GM12878 (cell line): ENCODE measurements at regions not wholly inside any gene's neighbourhood (a gene's known extent, or its start where the extent isn't known, plus 50 kb on each side); places are given as distances from the start of the nearest gene placed in this dataset.

Experiments
- NRF1 ChIP-seq: conservative IDR thresholded peaks from 2 replicates; pipeline ENCODE4 v1.6.1; 2011; ENCODE audit warnings: mild to moderate bottlenecking, low read depth, low read length, improper control_type of control experiment
- POLR2A ChIP-seq: IDR thresholded peaks from 2 replicates; pipeline ENCODE4 v1.6.1; 2011; ENCODE audit warnings: low read depth, mild to moderate bottlenecking, low read length
- SMC3 ChIP-seq: IDR thresholded peaks from 2 replicates; pipeline ENCODE4 v1.6.1; 2011; ENCODE audit warnings: low read length, improper control_type of control experiment, borderline replicate concordance
- TBL1XR1 ChIP-seq: IDR thresholded peaks from 2 replicates; pipeline ENCODE4 v1.6.1; 2012; ENCODE audit warnings: low read depth, low read length, improper control_type of control experiment
- TF ChIP-seq, protein P1 (sequence below), 3 experiments: IDR thresholded peaks in 2 of 3; conservative IDR thresholded peaks in 1 of 3; 2 replicates each; pipeline ENCODE4 v1.5.1; 2011; ENCODE audit warnings: low read depth in 3 of 3, low read length in 3 of 3, mild to moderate bottlenecking in 3 of 3, control low read depth in 2 of 3, moderate library complexity in 2 of 3, inconsistent platforms in 1 of 3, mixed read lengths in 1 of 3; ENCODE audit not compliant: control insufficient read depth in 2 of 3, insufficient read depth in 1 of 3; ENCODE audit errors: extremely low read depth in 1 of 3

DNA sequence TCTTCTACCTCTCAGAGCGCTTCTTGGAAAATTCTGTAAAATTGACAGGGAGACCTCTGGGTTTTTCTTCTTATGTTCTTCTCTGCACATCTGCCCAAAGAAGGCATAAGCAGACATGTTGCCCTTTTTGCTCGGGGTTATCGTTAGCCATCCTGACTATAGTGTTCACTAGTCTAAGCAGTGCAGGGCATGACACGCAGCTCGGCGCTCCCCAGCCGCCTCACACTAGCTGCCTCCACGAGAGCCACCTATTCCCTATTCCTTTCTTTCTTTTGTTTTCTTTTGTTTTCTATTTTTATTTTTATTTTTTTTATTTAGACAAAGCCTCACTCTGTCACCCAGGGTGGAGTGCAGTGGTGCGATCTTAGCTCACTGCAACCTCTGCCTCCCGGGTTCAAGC, 100.2 kb upstream of the OPRM1 start:
- TF ChIP-seq TBL1XR1 (no peak), NRF1 (no peak), SMC3 (no peak), POLR2A (no peak)
- TF ChIP-seq, protein P1, sequence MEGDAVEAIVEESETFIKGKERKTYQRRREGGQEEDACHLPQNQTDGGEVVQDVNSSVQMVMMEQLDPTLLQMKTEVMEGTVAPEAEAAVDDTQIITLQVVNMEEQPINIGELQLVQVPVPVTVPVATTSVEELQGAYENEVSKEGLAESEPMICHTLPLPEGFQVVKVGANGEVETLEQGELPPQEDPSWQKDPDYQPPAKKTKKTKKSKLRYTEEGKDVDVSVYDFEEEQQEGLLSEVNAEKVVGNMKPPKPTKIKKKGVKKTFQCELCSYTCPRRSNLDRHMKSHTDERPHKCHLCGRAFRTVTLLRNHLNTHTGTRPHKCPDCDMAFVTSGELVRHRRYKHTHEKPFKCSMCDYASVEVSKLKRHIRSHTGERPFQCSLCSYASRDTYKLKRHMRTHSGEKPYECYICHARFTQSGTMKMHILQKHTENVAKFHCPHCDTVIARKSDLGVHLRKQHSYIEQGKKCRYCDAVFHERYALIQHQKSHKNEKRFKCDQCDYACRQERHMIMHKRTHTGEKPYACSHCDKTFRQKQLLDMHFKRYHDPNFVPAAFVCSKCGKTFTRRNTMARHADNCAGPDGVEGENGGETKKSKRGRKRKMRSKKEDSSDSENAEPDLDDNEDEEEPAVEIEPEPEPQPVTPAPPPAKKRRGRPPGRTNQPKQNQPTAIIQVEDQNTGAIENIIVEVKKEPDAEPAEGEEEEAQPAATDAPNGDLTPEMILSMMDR (IDR thresholded peaks at IDR 0.05 in 2 of 3, conservative IDR thresholded peaks at IDR 0.05 in 1 of 3; ENCODE audit: control insufficient read depth in 2 of 3, extremely low read depth in 1 of 3, insufficient read depth in 1 of 3, low read depth in 3 of 3, low read length in 3 of 3): no peak
